ENCODE measurements at regions not wholly inside any gene's neighbourhood (a gene's known extent, or its start where the extent isn't known, plus 50 kb on each side); places are given as distances from the start of the nearest gene placed in this dataset.

DNA sequence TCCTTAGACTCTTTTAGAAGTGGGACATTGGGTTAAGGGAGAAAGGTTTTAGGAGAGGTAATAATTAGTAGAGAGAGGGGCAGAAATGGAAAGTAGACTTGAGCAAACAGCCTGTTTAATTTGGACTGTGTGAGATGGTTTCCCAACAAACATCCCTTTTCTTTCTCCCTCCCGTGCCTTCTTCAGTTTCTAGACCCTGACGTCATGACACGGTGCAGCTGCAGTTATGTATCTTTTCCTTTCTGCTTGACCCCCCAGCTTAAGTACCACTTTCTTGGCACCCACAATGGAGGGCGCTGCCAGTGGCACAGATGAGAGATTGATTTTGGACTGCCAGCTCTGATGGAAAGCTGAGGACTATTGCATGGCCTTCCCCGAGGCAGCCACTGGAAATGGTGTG lies 86.9 kb upstream of the FAM136A start:
- TF ChIP-seq, protein P1, sequence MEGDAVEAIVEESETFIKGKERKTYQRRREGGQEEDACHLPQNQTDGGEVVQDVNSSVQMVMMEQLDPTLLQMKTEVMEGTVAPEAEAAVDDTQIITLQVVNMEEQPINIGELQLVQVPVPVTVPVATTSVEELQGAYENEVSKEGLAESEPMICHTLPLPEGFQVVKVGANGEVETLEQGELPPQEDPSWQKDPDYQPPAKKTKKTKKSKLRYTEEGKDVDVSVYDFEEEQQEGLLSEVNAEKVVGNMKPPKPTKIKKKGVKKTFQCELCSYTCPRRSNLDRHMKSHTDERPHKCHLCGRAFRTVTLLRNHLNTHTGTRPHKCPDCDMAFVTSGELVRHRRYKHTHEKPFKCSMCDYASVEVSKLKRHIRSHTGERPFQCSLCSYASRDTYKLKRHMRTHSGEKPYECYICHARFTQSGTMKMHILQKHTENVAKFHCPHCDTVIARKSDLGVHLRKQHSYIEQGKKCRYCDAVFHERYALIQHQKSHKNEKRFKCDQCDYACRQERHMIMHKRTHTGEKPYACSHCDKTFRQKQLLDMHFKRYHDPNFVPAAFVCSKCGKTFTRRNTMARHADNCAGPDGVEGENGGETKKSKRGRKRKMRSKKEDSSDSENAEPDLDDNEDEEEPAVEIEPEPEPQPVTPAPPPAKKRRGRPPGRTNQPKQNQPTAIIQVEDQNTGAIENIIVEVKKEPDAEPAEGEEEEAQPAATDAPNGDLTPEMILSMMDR (IDR thresholded peaks at IDR 0.05; ENCODE audit: low read length): no peak
- TF ChIP-seq EZH2phosphoT487 (IDR thresholded peaks at IDR 0.05; ENCODE audit: low read length) (no peak), EZH2 (optimal IDR thresholded peaks at IDR 0.05; ENCODE audit: low read depth, low read length) (no peak)

Data from MM.1S (cell line).